HepG2 (cell line): ENCODE measurements at regions not wholly inside any gene's neighbourhood (a gene's known extent, or its start where the extent isn't known, plus 50 kb on each side); places are given as distances from the start of the nearest gene placed in this dataset.

Experiments used
- ATAC-seq: fragments of 200-7000 bp; cut with Tn5 transposase; 3 replicates; pipeline ENCODE4 v1.9.1; 2020; ENCODE audit warnings: mild to moderate bottlenecking, moderate library complexity
- BruUV-seq: library from RNA; stranded (reverse); fragments of 400-500 nt; replicated peaks from 2 replicates; lab custom pipeline; 2021; lab: Mats Ljungman, UMichigan
- CTCF ChIA-PET: fragments of 300-600 bp; formaldehyde crosslinking; extraction: SDS; loops from one replicate; lab custom pipeline; 2021; ENCODE audit warnings: low total read pairs, inconsistent platforms, low intra/inter-chr PET ratio; lab: Yijun Ruan, JAX
- POLR2A ChIA-PET: fragments of 350-600 bp; sonication (Branson Sonifier 250); formaldehyde crosslinking; loops from one replicate; lab custom pipeline; 2020; ENCODE audit warnings: antibody characterized with exemption, inconsistent platforms; lab: Yijun Ruan, JAX
- DNase-seq: peaks from one replicate; pipeline ENCODE4 v3.0.0-alpha.2; 2015; ENCODE audit warnings: low spot score
- FAIRE-seq: peaks from 3 replicates; lab custom pipeline; 2011; peaks lifted over from hg19 to GRCh38; lab: Jason Lieb, UNC
- H2AFZ ChIP-seq: one replicate; pipeline ENCODE4 v1.6.1; 2011; ENCODE audit warnings: low read length, inconsistent platforms
- H3K27ac ChIP-seq: fragments of 300-600 bp; 3 replicates; pipeline ENCODE4 v1.8.0; 2011; ENCODE audit warnings: mixed run types, mild to moderate bottlenecking, mixed read lengths, low read length, inconsistent platforms; ENCODE audit not compliant: insufficient read depth; ENCODE audit errors: extremely low read length
- H3K27me3 ChIP-seq, 2 experiments: fragments of 200-600 bp in 1 of 2; 2 replicates in 1 of 2; 3 replicates in 1 of 2; pipeline versions ENCODE4 v1.6.0 to v1.8.0; 2011; ENCODE audit warnings: low read length in 2 of 2, mild to moderate bottlenecking in 2 of 2, moderate library complexity in 2 of 2, inconsistent platforms in 1 of 2; ENCODE audit not compliant: insufficient read depth in 2 of 2, control insufficient read depth in 1 of 2
- H3K36me3 ChIP-seq, 2 experiments: fragments of 200-600 bp in 1 of 2; replicated peaks in 1 of 2; 2 replicates in 1 of 2; 3 replicates in 1 of 2; pipeline versions ENCODE4 v1.5.1 to v1.8.0; 2011; ENCODE audit warnings: low read length in 2 of 2, inconsistent platforms in 1 of 2; ENCODE audit not compliant: insufficient read depth in 2 of 2, control insufficient read depth in 1 of 2
- H3K4me1 ChIP-seq: 2 replicates; pipeline ENCODE4 v1.5.1; 2012; ENCODE audit warnings: low read length, inconsistent platforms; ENCODE audit not compliant: insufficient read depth
- H3K4me2 ChIP-seq: 2 replicates; pipeline ENCODE4 v1.6.0; 2011; ENCODE audit warnings: low read depth, low read length, inconsistent platforms
- H3K4me3 ChIP-seq, 3 experiments: fragments of 200-600 bp in 1 of 3; sonication (generic), shearing (Covaris generic) in 1 of 3; replicated peaks in 1 of 3; 2 replicates each; pipeline ENCODE4 v1.5.1; 2011 to 2016; ENCODE audit warnings: low read length in 3 of 3, inconsistent platforms in 2 of 3, low read depth in 2 of 3, mild to moderate bottlenecking in 2 of 3, control low read depth in 1 of 3, mixed read lengths in 1 of 3; ENCODE audit not compliant: insufficient read depth in 1 of 3
- H3K79me2 ChIP-seq: one replicate; pipeline ENCODE4 v1.6.1; 2011; ENCODE audit warnings: low read length, inconsistent platforms; ENCODE audit not compliant: insufficient read depth
- H3K9ac ChIP-seq: 2 replicates; pipeline ENCODE4 v1.6.0; 2011; ENCODE audit warnings: mild to moderate bottlenecking, low read depth, low read length, inconsistent platforms; ENCODE audit not compliant: insufficient read depth
- H3K9me3 ChIP-seq: 2 replicates; pipeline ENCODE4 v1.5.1; 2012; ENCODE audit warnings: mild to moderate bottlenecking, low read length
- H4K20me1 ChIP-seq: 2 replicates; pipeline ENCODE4 v1.6.0; 2011; ENCODE audit warnings: inconsistent platforms, mild to moderate bottlenecking, low read length, moderate library complexity; ENCODE audit not compliant: insufficient read depth
- ATAD3A ChIP-seq: sonication (generic); formaldehyde crosslinking; IDR thresholded peaks from 2 replicates; pipeline ENCODE4 v1.4.0; 2020; ENCODE audit warnings: missing genetic modification reagents
- BATF2 ChIP-seq: sonication (generic); formaldehyde crosslinking; IDR thresholded peaks from 2 replicates; pipeline ENCODE4 v1.8.0; 2022; ENCODE audit warnings: mild to moderate bottlenecking, missing genetic modification reagents, moderate library complexity
- CBX2 ChIP-seq, 2 experiments: fragments of 200-600 bp in 1 of 2; sonication (generic); formaldehyde crosslinking in 1 of 2; IDR thresholded peaks; 2 replicates each; pipeline versions ENCODE4 v1.7.0 to v1.8.1; 2018 to 2022; ENCODE audit warnings: low read depth in 2 of 2, low read length in 1 of 2, mild to moderate bottlenecking in 1 of 2, missing genetic modification reagents in 1 of 2
- CENPBD1 ChIP-seq: sonication (generic); formaldehyde crosslinking; IDR thresholded peaks from 2 replicates; pipeline ENCODE4 v1.8.0; 2022; ENCODE audit warnings: missing genetic modification reagents, low read depth, mild to moderate bottlenecking, borderline replicate concordance
- ELF1 ChIP-seq: sonication (generic); formaldehyde crosslinking; IDR thresholded peaks from 2 replicates; pipeline ENCODE4 v1.4.0; 2020; ENCODE audit warnings: missing genetic modification reagents
- HMG20B ChIP-seq: conservative IDR thresholded peaks from 2 replicates; pipeline ENCODE4 v1.6.1; 2016; ENCODE audit warnings: missing genetic modification reagents, missing compliant biosample characterization
- HMGXB3 ChIP-seq: sonication (generic); formaldehyde crosslinking; IDR thresholded peaks from 2 replicates; pipeline ENCODE4 v1.4.0; 2020; ENCODE audit warnings: missing genetic modification reagents, borderline replicate concordance
- KLF6 ChIP-seq: IDR thresholded peaks from 2 replicates; pipeline ENCODE4 v1.8.0; 2016; ENCODE audit warnings: missing biosample characterization, missing genetic modification reagents
- PITX1 ChIP-seq: sonication (generic); formaldehyde crosslinking; IDR thresholded peaks from 2 replicates; pipeline ENCODE4 v1.5.1; 2020; ENCODE audit warnings: mild to moderate bottlenecking, missing genetic modification reagents
- ZNF143 ChIP-seq: sonication (generic); formaldehyde crosslinking; IDR thresholded peaks from 2 replicates; pipeline ENCODE4 v1.4.0; 2020; ENCODE audit warnings: missing genetic modification reagents
- ZNF24 ChIP-seq: fragments of 450-650 bp; IDR thresholded peaks from 2 replicates; pipeline ENCODE4 v1.6.1; 2017; ENCODE audit warnings: antibody characterized with exemption, mild to moderate bottlenecking
- ZNF724P ChIP-seq: sonication (generic); formaldehyde crosslinking; IDR thresholded peaks from 2 replicates; pipeline ENCODE4 v1.8.0; 2022; ENCODE audit warnings: missing genetic modification reagents, borderline replicate concordance
- ZNF776 ChIP-seq: sonication (generic); formaldehyde crosslinking; IDR thresholded peaks from 2 replicates; pipeline ENCODE4 v1.4.0; 2020; ENCODE audit warnings: mild to moderate bottlenecking, missing genetic modification reagents
- WGBS: methylation state at CpG from one replicate; pipeline ENCODE4 v1.1.6; 2017; ENCODE audit warnings: low lambda C conversion rate; 5-methylcytosine and 5-hydroxymethylcytosine counted together
- in situ Hi-C: cut with HindIII; loops from 2 replicates; pipeline ENCODE4 v1.10.0; 2017; ENCODE audit warnings: low pct_unique_long_range_greater_than_20kb; ENCODE audit not compliant: extremely low pct_ligation_motif_present
- intact Hi-C: fragments of 100-400 bp; cut with micrococcal nuclease; formaldehyde crosslinking; loops from one replicate; pipeline ENCODE4 v1.10.0; 2022; ENCODE audit not compliant: unreplicated experiment

- CTCF ChIA-PET = no interaction called here
These were observed 273.4 kb downstream of the BMP4 start for GRCh38 chr14:53683229-53683628.

More at GRCh38 chr14:53683229-53683628, 273.4 kb downstream of the BMP4 start:
- FAIRE-seq = no peak
- no peak overlapping the region for H2AFZ ChIP-seq
- POLR2A ChIA-PET = no interaction called here
- H3K27me3 ChIP-seq = no peaks in the 10 kb centered on the region
- H3K4me1 ChIP-seq = peaks cover 18% of the 10 kb centered on the region
- H4K20me1 ChIP-seq = no peaks in the 10 kb centered on the region
- ATAC-seq = no peak
- no TSS peak for BruUV-seq
- no peaks in the 10 kb centered on the region for H3K79me2 ChIP-seq
- no peak overlapping the region for H3K4me2 ChIP-seq
- intact Hi-C loops (no loop called here), in situ Hi-C loops (no loop called here)
- TF ChIP-seq ZNF24 (no peak), ZNF776 (no peak), CENPBD1 (CRISPR knock-in tag) (no peak), ELF1 (CRISPR knock-in tag) (no peak), PITX1 (CRISPR knock-in tag) (no peak), ZNF143 (CRISPR knock-in tag) (no peak), HMGXB3 (CRISPR knock-in tag) (no peak), CBX2 (IDR thresholded peaks at IDR 0.05; ENCODE audit: low read depth, low read length) (no peak), CBX2 (CRISPR knock-in tag; IDR thresholded peaks at IDR 0.05; ENCODE audit: low read depth) (no peak), KLF6 (CRISPR knock-in tag) (no peak), ATAD3A (no peak), ZNF724P (CRISPR knock-in tag) (no peak), BATF2 (no peak), HMG20B (CRISPR knock-in tag) (no peak)
- H3K4me3 ChIP-seq = no peak overlapping the region
- no peak for DNase-seq
- 95% methylated on average over 5 of the region's 5 CpGs for WGBS
- no peak overlapping the region for H3K27ac ChIP-seq
- H3K9ac ChIP-seq = no peak overlapping the region
- H3K36me3 ChIP-seq = no peaks in the 10 kb centered on the region
- H3K9me3 ChIP-seq = no peaks in the 10 kb centered on the region
